ENCODE measurements at regions not wholly inside any gene's neighbourhood (a gene's known extent, or its start where the extent isn't known, plus 50 kb on each side); places are given as distances from the start of the nearest gene placed in this dataset.

DNA sequence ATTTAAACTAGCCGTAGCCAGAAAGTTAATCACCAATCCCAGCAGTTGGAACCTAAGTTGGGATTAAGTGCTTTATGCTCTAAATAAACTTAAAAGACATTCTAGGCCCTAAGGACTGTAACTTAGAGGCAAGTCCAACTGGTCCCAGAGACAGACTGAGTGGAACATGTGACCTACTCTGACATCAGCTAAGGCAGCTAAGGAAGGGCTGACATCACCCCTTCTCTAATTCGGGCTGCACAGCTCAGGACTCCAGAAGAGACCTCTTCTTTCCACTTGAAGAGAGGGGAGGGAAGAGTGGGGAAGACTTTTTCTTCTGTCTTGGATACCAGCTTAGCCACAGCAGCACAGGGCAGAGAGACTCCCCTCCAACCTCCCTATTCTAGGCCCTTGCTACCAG is 565.2 kb downstream of the CDH8 start:
- no peaks in the 10 kb centered on the region for H4K20me1 ChIP-seq (ENCODE audit: insufficient read depth)
- no peak overlapping the region for H3K27ac ChIP-seq
- H3K9me2 ChIP-seq (ENCODE audit: insufficient read depth), result no peaks in the 10 kb centered on the region
- no peaks in the 10 kb centered on the region for H3F3A ChIP-seq (ENCODE audit: insufficient read depth)
- no peak for DNase-seq
- H3K9ac ChIP-seq, result no peak overlapping the region
- peaks cover 3% of the 10 kb centered on the region for H3K9me3 ChIP-seq (ENCODE audit: low read depth)
- in situ Hi-C loops (cut with MboI), result loop anchor here (10.0 kb wide), 1 partner anchor 64 kb away; no protein-coding TSS in a partner anchor
- no peaks in the 10 kb centered on the region for H3K79me2 ChIP-seq (ENCODE audit: insufficient read depth)
- TF ChIP-seq EZH2 (IDR thresholded peaks at IDR 0.05; ENCODE audit: insufficient read depth, poor library complexity, severe bottlenecking) (no peak), EZH2phosphoT487 (IDR thresholded peaks at IDR 0.05; ENCODE audit: insufficient read depth, low read depth) (no peak)
- H3K4me1 ChIP-seq (ENCODE audit: insufficient read depth), result no peaks in the 10 kb centered on the region
- no peak overlapping the region for H3K4me2 ChIP-seq (ENCODE audit: unreplicated experiment)
- H3K27me3 ChIP-seq (replicated peaks; ENCODE audit: insufficient read depth), result no peaks in the 10 kb centered on the region
- H2AFZ ChIP-seq, result no peak overlapping the region
- WGBS, 2 experiments (ENCODE audit: low coverage in 1 of 2, low lambda C conversion rate in 2 of 2, missing lambda C conversion rate in 2 of 2), result 28 to 29% methylated on average over 2 of the region's 2 CpGs
- H3K36me3 ChIP-seq (ENCODE audit: low read depth), result no peaks in the 10 kb centered on the region
- H3K4me3 ChIP-seq, result no peak overlapping the region

DNA sequence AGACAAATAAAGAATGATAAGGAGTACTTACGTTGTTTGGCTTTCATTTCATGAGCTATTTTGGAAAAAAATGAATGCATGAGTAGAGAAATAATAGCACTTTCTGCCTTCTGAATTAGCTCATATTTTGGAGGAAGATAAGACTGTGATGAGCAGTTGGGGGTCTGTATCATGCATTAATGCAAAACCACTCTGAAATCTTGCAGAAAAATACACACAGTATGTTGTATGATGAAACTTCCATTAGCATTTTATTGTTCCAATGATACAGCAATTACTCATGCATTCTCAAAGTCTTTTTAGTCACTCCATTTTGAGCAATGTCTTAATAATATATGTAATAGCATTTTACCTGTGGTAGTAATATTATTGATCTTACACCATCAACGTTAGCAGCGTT is 571.0 kb downstream of the CDH8 start:
- H3K36me3 ChIP-seq (ENCODE audit: low read depth), result no peaks in the 10 kb centered on the region
- H4K20me1 ChIP-seq (ENCODE audit: insufficient read depth), result no peaks in the 10 kb centered on the region
- H3K4me2 ChIP-seq (ENCODE audit: unreplicated experiment), result no peak overlapping the region
- H3K9me2 ChIP-seq (ENCODE audit: insufficient read depth), result no peaks in the 10 kb centered on the region
- no peak overlapping the region for H3K4me3 ChIP-seq
- H3K79me2 ChIP-seq (ENCODE audit: insufficient read depth), result no peaks in the 10 kb centered on the region
- no peak overlapping the region for H2AFZ ChIP-seq
- H3K9ac ChIP-seq, result no peak overlapping the region
- no peak overlapping the region for H3K27ac ChIP-seq
- DNase-seq, result no peak
- TF ChIP-seq EZH2 (IDR thresholded peaks at IDR 0.05; ENCODE audit: insufficient read depth, poor library complexity, severe bottlenecking) (no peak), EZH2phosphoT487 (IDR thresholded peaks at IDR 0.05; ENCODE audit: insufficient read depth, low read depth) (no peak)
- H3K4me1 ChIP-seq (ENCODE audit: insufficient read depth), result no peaks in the 10 kb centered on the region
- 7 to 13% methylated on average over 3 of the region's 3 CpGs for WGBS, 2 experiments (ENCODE audit: low coverage in 1 of 2, low lambda C conversion rate in 2 of 2, missing lambda C conversion rate in 2 of 2)
- H3K27me3 ChIP-seq (replicated peaks; ENCODE audit: insufficient read depth), result no peaks in the 10 kb centered on the region
- H3K9me3 ChIP-seq (ENCODE audit: low read depth), result peaks cover 3% of the 10 kb centered on the region
- no peaks in the 10 kb centered on the region for H3F3A ChIP-seq (ENCODE audit: insufficient read depth)
- in situ Hi-C loops (cut with MboI), result no loop called here

- H3F3A ChIP-seq (ENCODE audit: insufficient read depth), result no peaks in the 10 kb centered on the region
- 22 to 23% methylated on average over 3 of the region's 3 CpGs for WGBS, 2 experiments (ENCODE audit: low coverage in 1 of 2, low lambda C conversion rate in 2 of 2, missing lambda C conversion rate in 2 of 2)
- H3K36me3 ChIP-seq (ENCODE audit: low read depth), result no peaks in the 10 kb centered on the region
- H3K9me3 ChIP-seq (ENCODE audit: low read depth), result peaks cover 3% of the 10 kb centered on the region
- no peaks in the 10 kb centered on the region for H3K27me3 ChIP-seq (replicated peaks; ENCODE audit: insufficient read depth)
- no peak for DNase-seq
- TF ChIP-seq EZH2phosphoT487 (IDR thresholded peaks at IDR 0.05; ENCODE audit: insufficient read depth, low read depth), result no peak
- TF ChIP-seq EZH2 (IDR thresholded peaks at IDR 0.05; ENCODE audit: insufficient read depth, poor library complexity, severe bottlenecking), result no peak
- H3K4me3 ChIP-seq, result no peak overlapping the region
- no peaks in the 10 kb centered on the region for H3K79me2 ChIP-seq (ENCODE audit: insufficient read depth)
- H3K4me2 ChIP-seq (ENCODE audit: unreplicated experiment), result no peak overlapping the region
- no peak overlapping the region for H2AFZ ChIP-seq
- no peaks in the 10 kb centered on the region for H3K4me1 ChIP-seq (ENCODE audit: insufficient read depth)
- H3K27ac ChIP-seq, result no peak overlapping the region
- in situ Hi-C loops (cut with MboI), result no loop called here
- no peaks in the 10 kb centered on the region for H3K9me2 ChIP-seq (ENCODE audit: insufficient read depth)
- H4K20me1 ChIP-seq (ENCODE audit: insufficient read depth), result no peaks in the 10 kb centered on the region
- H3K9ac ChIP-seq, result no peak overlapping the region
Measured at GRCh38 chr16:61460020-61460419, 576.2 kb downstream of the CDH8 start.

DNA sequence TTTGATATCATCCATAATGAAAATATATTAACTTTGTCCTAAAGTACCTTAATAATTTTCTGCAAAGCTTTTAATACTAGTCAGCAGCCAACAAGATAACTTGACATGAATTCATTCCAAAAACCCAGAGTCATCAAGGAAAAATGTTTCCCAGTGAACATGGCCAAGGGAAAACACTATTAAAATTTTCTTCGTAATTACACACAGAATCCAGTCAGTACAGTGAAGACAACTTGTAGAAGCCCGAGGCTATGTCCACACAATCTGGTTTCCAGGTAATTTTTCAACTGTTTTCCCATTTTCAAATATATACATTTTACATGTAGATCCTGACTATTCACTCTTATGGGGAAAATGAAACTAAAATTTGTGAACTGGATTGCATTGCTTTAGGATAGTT is 600.9 kb downstream of the CDH8 start:
- no peak overlapping the region for H3K4me3 ChIP-seq
- H3K9me3 ChIP-seq (ENCODE audit: low read depth), result no peaks in the 10 kb centered on the region
- no peaks in the 10 kb centered on the region for H3K79me2 ChIP-seq (ENCODE audit: insufficient read depth)
- no peak for TF ChIP-seq EZH2phosphoT487 (IDR thresholded peaks at IDR 0.05; ENCODE audit: insufficient read depth, low read depth)
- TF ChIP-seq EZH2 (IDR thresholded peaks at IDR 0.05; ENCODE audit: insufficient read depth, poor library complexity, severe bottlenecking), result no peak
- H3K9me2 ChIP-seq (ENCODE audit: insufficient read depth), result no peaks in the 10 kb centered on the region
- no peaks in the 10 kb centered on the region for H3K36me3 ChIP-seq (ENCODE audit: low read depth)
- no peak overlapping the region for H3K27ac ChIP-seq
- WGBS, 2 experiments (ENCODE audit: low coverage in 1 of 2, low lambda C conversion rate in 2 of 2, missing lambda C conversion rate in 2 of 2), result 1 to 3% methylated on average over 2 of the region's 2 CpGs
- H3F3A ChIP-seq (ENCODE audit: insufficient read depth), result no peaks in the 10 kb centered on the region
- no peaks in the 10 kb centered on the region for H3K4me1 ChIP-seq (ENCODE audit: insufficient read depth)
- H3K27me3 ChIP-seq (replicated peaks; ENCODE audit: insufficient read depth), result no peaks in the 10 kb centered on the region
- H3K9ac ChIP-seq, result no peak overlapping the region
- no peak for DNase-seq
- no peaks in the 10 kb centered on the region for H4K20me1 ChIP-seq (ENCODE audit: insufficient read depth)
- H2AFZ ChIP-seq, result no peak overlapping the region
- in situ Hi-C loops (cut with MboI), result no loop called here
- no peak overlapping the region for H3K4me2 ChIP-seq (ENCODE audit: unreplicated experiment)

DNA sequence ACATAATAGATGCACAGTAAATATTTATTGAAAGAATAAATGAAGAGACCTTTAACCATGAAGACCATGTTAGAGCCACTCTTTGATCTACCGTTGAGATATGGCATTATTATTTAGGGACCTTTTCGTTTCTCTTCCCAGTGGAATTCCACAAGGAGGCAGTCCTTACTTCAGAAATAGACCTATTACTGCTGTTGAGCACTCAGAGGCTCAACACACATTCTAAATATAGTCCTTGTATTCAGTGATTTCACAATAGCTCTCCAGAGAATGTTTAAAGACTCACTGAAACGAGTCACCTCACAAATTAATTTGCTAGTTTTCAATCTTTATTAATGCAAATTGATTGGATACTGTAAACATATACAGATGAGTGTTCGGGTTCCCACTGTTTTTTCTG is 603.8 kb downstream of the CDH8 start:
- peak; percentile 0 for DNase-seq
- H3F3A ChIP-seq (ENCODE audit: insufficient read depth), result no peaks in the 10 kb centered on the region
- no peak overlapping the region for H2AFZ ChIP-seq
- no peaks in the 10 kb centered on the region for H3K79me2 ChIP-seq (ENCODE audit: insufficient read depth)
- no peaks in the 10 kb centered on the region for H3K9me2 ChIP-seq (ENCODE audit: insufficient read depth)
- H3K27me3 ChIP-seq (replicated peaks; ENCODE audit: insufficient read depth), result no peaks in the 10 kb centered on the region
- H3K27ac ChIP-seq, result no peak overlapping the region
- no peaks in the 10 kb centered on the region for H3K4me1 ChIP-seq (ENCODE audit: insufficient read depth)
- H3K9me3 ChIP-seq (ENCODE audit: low read depth), result no peaks in the 10 kb centered on the region
- WGBS, 2 experiments (ENCODE audit: low coverage in 1 of 2, low lambda C conversion rate in 2 of 2, missing lambda C conversion rate in 2 of 2), result 9 to 17% methylated on average over 4 of the region's 4 CpGs
- H3K4me2 ChIP-seq (ENCODE audit: unreplicated experiment), result no peak overlapping the region
- H3K9ac ChIP-seq, result no peak overlapping the region
- H3K36me3 ChIP-seq (ENCODE audit: low read depth), result no peaks in the 10 kb centered on the region
- TF ChIP-seq EZH2 (IDR thresholded peaks at IDR 0.05; ENCODE audit: insufficient read depth, poor library complexity, severe bottlenecking), result no peak
- TF ChIP-seq EZH2phosphoT487 (IDR thresholded peaks at IDR 0.05; ENCODE audit: insufficient read depth, low read depth), result no peak
- in situ Hi-C loops (cut with MboI), result no loop called here
- no peaks in the 10 kb centered on the region for H4K20me1 ChIP-seq (ENCODE audit: insufficient read depth)
- H3K4me3 ChIP-seq, result no peak overlapping the region
